ENCODE measurements at regions not wholly inside any gene's neighbourhood (a gene's known extent, or its start where the extent isn't known, plus 50 kb on each side); places are given as distances from the start of the nearest gene placed in this dataset.

- Histone ChIP-seq H4K20me1 (ENCODE audit: insufficient read depth, low read length) (no peaks in the 10 kb centered on the region), H3K4me2 (ENCODE audit: low read length) (no peak overlapping the region), H3K36me3 (replicated peaks; ENCODE audit: low read depth, low read length) (no peaks in the 10 kb centered on the region), H3K27ac (ENCODE audit: low read length) (no peak overlapping the region), H2AFZ (ENCODE audit: low read depth, low read length) (no peak overlapping the region), H3K4me1 (ENCODE audit: low read length) (no peaks in the 10 kb centered on the region), H3K27me3 (ENCODE audit: low read depth, low read length) (no peaks in the 10 kb centered on the region), H3K9me3 (ENCODE audit: insufficient read depth, low read length) (peaks cover 3% of the 10 kb centered on the region; the same call in 1 of the 2 replicates), H3K9ac (ENCODE audit: low read length) (no peak overlapping the region), H3K4me3 (ENCODE audit: low read length) (no peak overlapping the region), H3K79me2 (ENCODE audit: low read length) (no peaks in the 10 kb centered on the region)
- no peak for TF ChIP-seq EZH2phosphoT487 (IDR thresholded peaks at IDR 0.05; ENCODE audit: low read depth)
- TF ChIP-seq CTCF (IDR thresholded peaks at IDR 0.05; ENCODE audit: low read depth, low read length) = no peak
These were observed 328.0 kb upstream of the ZNF507 start for GRCh38 chr19:32017176-32017953.

DNA sequence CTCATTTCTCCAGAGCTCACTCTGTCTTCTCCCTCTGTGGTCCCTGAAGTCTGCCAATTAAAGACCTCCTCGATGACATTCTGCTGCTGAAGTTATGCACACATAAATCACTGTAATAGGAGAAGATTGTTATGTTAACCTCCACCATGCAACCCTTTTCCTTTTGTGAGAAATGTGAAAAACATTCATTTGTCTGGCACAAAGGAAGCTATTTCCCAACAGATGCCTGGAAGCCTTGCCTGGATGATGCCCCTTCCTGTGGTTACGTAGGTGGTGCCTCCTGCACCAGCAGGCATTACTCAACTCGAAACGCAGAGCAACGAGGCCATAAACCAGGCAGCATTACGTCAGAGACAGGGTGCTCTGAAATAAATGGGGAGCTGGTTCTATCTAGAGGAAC lies 327.4 kb upstream of the ZNF507 start:
- Histone ChIP-seq H3K79me2 (ENCODE audit: low read length) (no peaks in the 10 kb centered on the region), H3K4me1 (ENCODE audit: low read length) (no peaks in the 10 kb centered on the region), H3K4me3 (ENCODE audit: low read length) (no peak overlapping the region), H4K20me1 (ENCODE audit: insufficient read depth, low read length) (no peaks in the 10 kb centered on the region), H3K36me3 (replicated peaks; ENCODE audit: low read depth, low read length) (no peaks in the 10 kb centered on the region), H3K4me2 (ENCODE audit: low read length) (no peak overlapping the region), H3K9ac (ENCODE audit: low read length) (no peak overlapping the region), H3K27ac (ENCODE audit: low read length) (no peak overlapping the region), H2AFZ (ENCODE audit: low read depth, low read length) (no peak overlapping the region), H3K9me3 (ENCODE audit: insufficient read depth, low read length) (peaks cover 3% of the 10 kb centered on the region; the same call in 1 of the 2 replicates), H3K27me3 (ENCODE audit: low read depth, low read length) (no peaks in the 10 kb centered on the region)
- TF ChIP-seq CTCF (IDR thresholded peaks at IDR 0.05; ENCODE audit: low read depth, low read length) (no peak), EZH2phosphoT487 (IDR thresholded peaks at IDR 0.05; ENCODE audit: low read depth) (no peak)

DNA sequence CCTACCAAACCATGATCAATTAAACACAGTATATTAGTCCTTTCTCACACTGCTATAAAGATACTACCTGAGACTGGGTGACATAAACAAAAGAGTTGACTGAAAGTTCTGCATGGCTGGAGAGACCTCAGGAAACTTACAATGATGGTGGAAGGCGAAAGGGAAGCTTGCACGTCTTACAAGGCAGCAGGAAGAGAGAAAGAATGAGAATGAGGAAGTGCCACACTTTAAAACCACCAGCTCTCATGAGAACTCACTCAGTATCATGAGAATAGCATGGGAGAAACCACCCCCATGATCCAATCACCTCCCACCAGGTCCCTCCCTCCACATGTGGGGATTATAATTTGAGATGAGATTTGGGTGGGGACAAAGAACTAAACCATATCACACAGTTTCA lies 324.9 kb upstream of the ZNF507 start:
- H4K20me1 ChIP-seq (ENCODE audit: insufficient read depth, low read length) = no peaks in the 10 kb centered on the region
- no peaks in the 10 kb centered on the region for H3K79me2 ChIP-seq (ENCODE audit: low read length)
- H2AFZ ChIP-seq (ENCODE audit: low read depth, low read length) = no peak overlapping the region
- H3K9ac ChIP-seq (ENCODE audit: low read length) = no peak overlapping the region
- H3K27me3 ChIP-seq (ENCODE audit: low read depth, low read length) = no peaks in the 10 kb centered on the region
- no peak overlapping the region for H3K4me3 ChIP-seq (ENCODE audit: low read length)
- H3K9me3 ChIP-seq (ENCODE audit: insufficient read depth, low read length) = peaks cover 3% of the 10 kb centered on the region; the same call in 1 of the 2 replicates
- H3K36me3 ChIP-seq (replicated peaks; ENCODE audit: low read depth, low read length) = no peaks in the 10 kb centered on the region
- TF ChIP-seq EZH2phosphoT487 (IDR thresholded peaks at IDR 0.05; ENCODE audit: low read depth) (no peak), CTCF (IDR thresholded peaks at IDR 0.05; ENCODE audit: low read depth, low read length) (no peak)
- H3K4me2 ChIP-seq (ENCODE audit: low read length) = no peak overlapping the region
- no peaks in the 10 kb centered on the region for H3K4me1 ChIP-seq (ENCODE audit: low read length)
- no peak overlapping the region for H3K27ac ChIP-seq (ENCODE audit: low read length)

DNA sequence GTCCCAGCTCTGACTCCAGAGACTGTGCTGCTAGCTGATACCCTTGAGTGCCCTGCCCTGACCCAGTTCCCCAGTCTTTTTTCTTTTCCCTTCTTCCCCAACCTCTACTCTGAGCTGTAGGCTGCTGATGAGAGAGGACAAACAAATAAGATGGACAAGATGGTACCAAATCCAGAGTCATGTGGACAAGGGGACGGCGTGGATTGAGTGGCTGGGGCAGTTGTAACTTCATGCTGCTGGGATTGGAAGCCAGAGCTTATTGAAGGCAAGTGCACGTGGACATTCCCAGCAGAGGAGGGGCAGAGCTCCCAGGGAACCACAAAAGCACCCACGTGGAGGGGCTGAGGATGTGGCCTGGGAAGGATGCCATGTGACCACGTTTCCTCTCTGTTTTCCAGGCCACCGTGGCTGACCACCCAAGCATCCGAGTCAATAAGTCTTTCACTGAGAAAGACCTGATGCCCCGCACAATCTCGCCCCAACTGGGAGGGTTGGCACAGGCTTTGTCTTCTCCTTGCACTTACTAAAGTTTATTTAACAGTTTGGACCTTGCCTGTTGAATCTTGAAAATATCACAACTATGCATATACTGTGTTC lies 323.3 kb upstream of the ZNF507 start:
- Histone ChIP-seq H3K4me1 (ENCODE audit: low read length) (no peaks in the 10 kb centered on the region), H3K36me3 (replicated peaks; ENCODE audit: low read depth, low read length) (no peaks in the 10 kb centered on the region), H2AFZ (ENCODE audit: low read depth, low read length) (no peak overlapping the region), H3K27ac (ENCODE audit: low read length) (no peak overlapping the region), H3K27me3 (ENCODE audit: low read depth, low read length) (no peaks in the 10 kb centered on the region), H3K9ac (ENCODE audit: low read length) (no peak overlapping the region), H3K4me2 (ENCODE audit: low read length) (no peak overlapping the region), H3K79me2 (ENCODE audit: low read length) (no peaks in the 10 kb centered on the region), H4K20me1 (ENCODE audit: insufficient read depth, low read length) (no peaks in the 10 kb centered on the region), H3K4me3 (ENCODE audit: low read length) (no peak overlapping the region), H3K9me3 (ENCODE audit: insufficient read depth, low read length) (peaks cover 3% of the 10 kb centered on the region; the same call in 1 of the 2 replicates)
- TF ChIP-seq EZH2phosphoT487 (IDR thresholded peaks at IDR 0.05; ENCODE audit: low read depth) (no peak), CTCF (IDR thresholded peaks at IDR 0.05; ENCODE audit: low read depth, low read length) (no peak)

Measured in OCI-LY3 (cell line).